CD4-positive, alpha-beta T cell (primary cell): ENCODE measurements at regions not wholly inside any gene's neighbourhood (a gene's known extent, or its start where the extent isn't known, plus 50 kb on each side); places are given as distances from the start of the nearest gene placed in this dataset.

Experiments
- ATAC-seq: fragments of 200-7000 bp; cut with Tn5 transposase; one replicate; pipeline ENCODE4 v1.10.0; 2022; ENCODE audit warnings: mild to moderate bottlenecking; ENCODE audit not compliant: poor library complexity
- CTCF ChIA-PET: fragments of 350-600 bp; sonication (Branson Sonifier 250); formaldehyde crosslinking; loops from one replicate; lab custom pipeline; 2021; ENCODE audit warnings: antibody characterized with exemption, inconsistent platforms; lab: Charles Lee
- POLR2A ChIA-PET: fragments of 350-600 bp; sonication (Branson Sonifier 250); formaldehyde crosslinking; loops from one replicate; lab custom pipeline; 2021; ENCODE audit warnings: antibody characterized with exemption, inconsistent platforms; lab: Charles Lee
- DNase-seq, 14 experiments: peaks; one replicate each; pipeline ENCODE4 v3.0.0-alpha.2; 2013 to 2020; ENCODE audit warnings: mixed read lengths in 2 of 14
- H3K27ac ChIP-seq, 2 donors: one replicate each; pipeline versions ENCODE4 v1.5.1 to v1.7.0; 2013; ENCODE audit warnings: low read length in 2 of 2, low read depth in 1 of 2, mild to moderate bottlenecking in 1 of 2
- H3K27me3 ChIP-seq, 2 experiments: 1 replicate in 1 of 2; 2 replicates in 1 of 2; pipeline versions ENCODE4 v1.6.1 to v1.7.0; 2013; ENCODE audit warnings: low read length in 2 of 2, control low read depth in 1 of 2, mild to moderate bottlenecking in 1 of 2, moderate library complexity in 1 of 2; ENCODE audit not compliant: insufficient read depth in 2 of 2, control insufficient read depth in 1 of 2
- H3K36me3 ChIP-seq: one replicate; pipeline ENCODE4 v1.6.1; 2013; ENCODE audit warnings: low read length, control low read depth; ENCODE audit not compliant: insufficient read depth
- H3K4me1 ChIP-seq: one replicate; pipeline ENCODE4 v1.6.1; 2013; ENCODE audit warnings: low read length, control low read depth; ENCODE audit not compliant: insufficient read depth
- H3K4me3 ChIP-seq: one replicate; pipeline ENCODE4 v1.5.1; 2013; ENCODE audit warnings: mild to moderate bottlenecking, low read length, moderate library complexity
- H3K9me3 ChIP-seq, 2 experiments: 1 replicate in 1 of 2; 2 replicates in 1 of 2; pipeline versions ENCODE4 v1.6.1 to v1.7.0; 2013; ENCODE audit warnings: low read length in 2 of 2, mild to moderate bottlenecking in 2 of 2, control low read depth in 1 of 2, moderate library complexity in 1 of 2; ENCODE audit not compliant: control insufficient read depth in 1 of 2, insufficient read depth in 1 of 2
- H3K27ac Mint-ChIP-seq: one replicate; pipeline ENCODE4 v1.8.0; 2020; ENCODE audit warnings: mixed read lengths
- H3K27me3 Mint-ChIP-seq: one replicate; pipeline ENCODE4 v1.8.0; 2021; ENCODE audit warnings: mixed read lengths
- H3K36me3 Mint-ChIP-seq: one replicate; pipeline ENCODE4 v1.8.0; 2021; ENCODE audit warnings: low read depth, mixed read lengths
- H3K4me1 Mint-ChIP-seq: one replicate; pipeline ENCODE4 v1.8.0; 2021; ENCODE audit warnings: low read depth, mixed read lengths
- H3K4me3 Mint-ChIP-seq: one replicate; pipeline ENCODE4 v1.8.0; 2020; ENCODE audit warnings: mild to moderate bottlenecking, mixed read lengths
- H3K9me3 Mint-ChIP-seq: one replicate; pipeline ENCODE4 v1.8.0; 2020; ENCODE audit warnings: mixed read lengths
- CTCF ChIP-seq: fragments of 200-600 bp; IDR thresholded peaks from one replicate; pipeline ENCODE4 v1.8.0; 2022; ENCODE audit warnings: antibody characterized with exemption, mild to moderate bottlenecking
- intact Hi-C, 2 experiments: fragments of 100-400 bp; cut with DNase I in 1 of 2; cut with micrococcal nuclease in 1 of 2; formaldehyde crosslinking; loops; one replicate each; pipeline versions ENCODE4 v1.15.1 to v1.9.0; 2023 to 2025; cut with DNase I, micrococcal nuclease

DNA sequence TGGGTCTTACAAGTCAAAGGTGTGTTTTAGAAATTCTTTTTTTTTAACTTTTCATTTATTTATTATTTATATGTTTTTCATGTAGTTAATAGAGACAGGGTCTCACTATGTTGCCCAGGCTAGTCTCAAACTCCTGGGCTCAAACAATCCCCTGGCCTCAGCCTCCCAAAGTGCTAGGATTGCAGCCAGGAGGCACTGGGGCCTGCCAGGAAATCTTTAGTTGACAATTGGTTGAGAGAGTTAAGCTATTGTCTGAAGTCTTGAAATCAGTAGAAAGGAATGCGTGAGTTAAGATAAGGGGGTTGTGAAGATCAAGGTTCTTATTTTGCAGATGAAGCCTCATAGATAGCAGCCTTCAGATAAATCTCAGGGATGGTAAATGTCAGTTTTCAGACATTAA lies 245.4 kb upstream of the GALNT17 start:
- H3K4me1 ChIP-seq: no peaks in the 10 kb centered on the region
- H3K9me3 Mint-ChIP-seq: peaks cover 19% of the 10 kb centered on the region
- no peak overlapping the region for H3K4me3 Mint-ChIP-seq
- peaks cover 0 to 3% of the 10 kb centered on the region in 2 experiments for H3K9me3 ChIP-seq
- DNase-seq: no peak
- H3K27me3 Mint-ChIP-seq: peaks cover 5% of the 10 kb centered on the region
- H3K4me1 Mint-ChIP-seq: no peaks in the 10 kb centered on the region
- ATAC-seq: no peak
- H3K27ac Mint-ChIP-seq: no peak overlapping the region
- H3K36me3 ChIP-seq: no peaks in the 10 kb centered on the region
- H3K4me3 ChIP-seq: no peak overlapping the region
- ChIA-PET CTCF (no interaction called here), POLR2A (no interaction called here)
- H3K27me3 ChIP-seq: no peaks in the 10 kb centered on the region
- H3K27ac ChIP-seq: no peak overlapping the region
- intact Hi-C loops: no loop called here
- TF ChIP-seq CTCF: no peak
- H3K36me3 Mint-ChIP-seq: no peaks in the 10 kb centered on the region

DNA sequence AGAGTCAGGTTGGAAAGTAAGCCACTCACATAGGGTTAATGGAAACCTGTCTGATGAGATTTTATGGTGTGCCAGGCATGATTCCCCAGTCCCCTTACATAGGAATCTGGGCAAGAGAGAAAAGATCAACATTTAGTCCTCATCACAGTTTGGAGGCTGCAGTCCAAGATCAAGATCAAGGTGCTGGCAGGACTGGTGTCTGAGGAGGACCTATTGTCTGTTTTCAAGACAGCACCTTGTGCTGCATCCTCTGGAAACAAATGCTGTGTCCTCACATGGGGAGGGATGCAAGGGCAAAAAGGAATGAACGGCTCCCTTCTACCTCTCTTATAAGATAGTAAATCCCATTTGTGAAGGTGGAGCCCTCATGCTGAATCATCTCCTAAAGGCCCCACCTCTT lies 244.8 kb upstream of the GALNT17 start:
- H3K4me3 ChIP-seq: no peak overlapping the region
- intact Hi-C loops: no loop called here
- TF ChIP-seq CTCF: no peak
- H3K9me3 Mint-ChIP-seq: peaks cover 19% of the 10 kb centered on the region
- ChIA-PET POLR2A (no interaction called here), CTCF (no interaction called here)
- H3K27me3 ChIP-seq: no peaks in the 10 kb centered on the region
- peaks cover 0 to 3% of the 10 kb centered on the region in 2 experiments for H3K9me3 ChIP-seq
- H3K4me1 Mint-ChIP-seq: no peaks in the 10 kb centered on the region
- H3K27me3 Mint-ChIP-seq: peaks cover 5% of the 10 kb centered on the region
- no peaks in the 10 kb centered on the region for H3K4me1 ChIP-seq
- no peak overlapping the region for H3K27ac ChIP-seq
- H3K27ac Mint-ChIP-seq: no peak overlapping the region
- no peak for DNase-seq
- ATAC-seq: no peak
- no peaks in the 10 kb centered on the region for H3K36me3 Mint-ChIP-seq
- no peak overlapping the region for H3K4me3 Mint-ChIP-seq
- no peaks in the 10 kb centered on the region for H3K36me3 ChIP-seq

DNA sequence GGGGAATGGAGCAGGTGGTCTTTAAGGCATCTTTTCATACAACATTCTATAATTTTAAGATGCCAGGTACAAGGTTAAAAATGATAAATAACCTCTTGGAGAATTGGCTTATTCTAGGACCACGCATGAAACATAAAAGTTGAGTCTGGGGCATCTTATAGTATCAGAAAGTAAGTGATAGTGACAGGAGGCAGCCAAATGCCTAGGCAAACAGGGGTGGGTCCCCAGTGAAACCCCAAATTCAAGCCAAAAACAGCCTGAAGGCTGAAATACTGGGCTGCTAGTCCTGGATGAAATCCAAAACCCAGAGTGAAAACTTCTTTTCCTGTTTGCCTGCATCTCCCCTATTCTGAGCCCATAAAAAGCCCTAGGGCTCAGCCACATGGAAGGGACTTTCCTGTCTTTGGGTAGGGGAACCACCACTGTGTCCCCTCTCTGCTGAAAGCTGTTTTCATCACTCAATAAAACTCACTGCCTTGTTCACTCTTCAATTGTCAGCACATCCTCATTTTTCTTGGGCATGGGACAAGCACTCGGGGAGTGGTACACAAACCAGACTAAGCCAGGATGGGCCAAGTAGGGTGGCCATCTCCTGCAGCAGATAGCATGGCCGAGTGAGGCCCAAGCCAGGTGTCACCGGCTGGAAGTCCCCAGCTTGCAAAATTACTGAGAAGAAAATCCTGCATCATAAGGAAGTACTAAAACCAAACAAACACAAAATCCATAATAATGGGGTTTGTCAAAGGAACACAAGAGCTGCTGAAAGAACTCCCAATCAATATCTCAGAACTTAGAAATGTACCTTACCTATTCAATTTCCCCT lies 241.6 kb upstream of the GALNT17 start:
- H3K36me3 Mint-ChIP-seq: no peaks in the 10 kb centered on the region
- no peak for DNase-seq
- CTCF ChIA-PET: no interaction called here
- POLR2A ChIA-PET: no interaction called here
- Histone ChIP-seq H3K9me3 (peaks cover 0 to 17% of the 10 kb centered on the region in 2 experiments), H3K36me3 (no peaks in the 10 kb centered on the region), H3K27ac (no peak overlapping the region), H3K27me3 (no peaks in the 10 kb centered on the region), H3K4me3 (no peak overlapping the region), H3K4me1 (no peaks in the 10 kb centered on the region)
- H3K4me3 Mint-ChIP-seq: no peak overlapping the region
- H3K9me3 Mint-ChIP-seq: peaks cover 15% of the 10 kb centered on the region
- no peak for ATAC-seq
- no peak for TF ChIP-seq CTCF
- no peaks in the 10 kb centered on the region for H3K27me3 Mint-ChIP-seq
- H3K27ac Mint-ChIP-seq: no peak overlapping the region
- intact Hi-C loops: no loop called here
- H3K4me1 Mint-ChIP-seq: no peaks in the 10 kb centered on the region
